ENCODE measurements at regions not wholly inside any gene's neighbourhood (a gene's known extent, or its start where the extent isn't known, plus 50 kb on each side); places are given as distances from the start of the nearest gene placed in this dataset.
"Not testable (repeated sequence)": the region's sequence is repeated elsewhere in the genome, so short reads cannot be mapped to it uniquely, and the experiment has no call there.

DNA sequence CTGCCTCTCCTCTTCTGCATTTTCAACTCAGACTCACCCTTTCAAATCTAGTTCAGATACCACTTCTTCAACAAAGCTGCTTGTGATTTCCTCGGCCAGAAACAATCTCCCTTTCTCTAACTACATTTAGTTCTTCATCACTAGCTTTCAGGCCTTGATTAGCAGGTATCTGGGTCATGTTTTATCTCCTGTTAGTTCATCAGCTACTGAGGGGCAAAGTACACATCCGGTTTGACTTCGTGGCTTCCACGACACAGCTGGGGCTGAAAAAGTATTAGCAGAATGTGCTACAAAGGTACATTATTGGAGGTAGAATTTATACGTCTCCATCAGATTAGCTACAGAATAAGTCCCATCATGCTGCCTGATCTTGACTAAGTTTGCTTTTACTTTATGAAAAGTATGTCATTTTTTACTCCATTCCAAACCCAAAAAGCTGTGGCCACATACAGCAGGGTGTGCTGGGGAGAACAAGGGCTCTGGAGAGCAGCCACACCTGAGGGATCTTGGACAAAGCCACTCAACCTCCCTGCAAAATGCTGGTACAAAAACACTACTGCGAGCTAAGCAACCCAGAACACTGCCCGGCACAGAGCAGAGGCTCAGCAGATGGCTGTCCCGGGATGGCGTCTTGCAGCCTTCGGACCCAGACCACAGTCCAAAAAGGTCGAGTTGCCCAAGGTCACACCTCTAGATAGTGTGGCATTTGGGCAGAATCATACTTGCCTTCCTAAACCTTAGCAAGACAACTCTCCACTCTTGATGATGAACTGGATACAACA, 120.5 kb upstream of the PRKX start:
- H3K27me3 Mint-ChIP-seq (ENCODE audit: insufficient read depth, unreplicated experiment); DNase-seq; H3K36me3 Mint-ChIP-seq (ENCODE audit: insufficient read depth, unreplicated experiment); H3K4me3 Mint-ChIP-seq (ENCODE audit: unreplicated experiment); H3K9me3 ChIP-seq; BruUV-seq (replicated peaks); POLR2A ChIA-PET; H3K27ac Mint-ChIP-seq (ENCODE audit: unreplicated experiment); H3K4me3 ChIP-seq (ENCODE audit: low read depth, low read length); intact Hi-C loops (cut with micrococcal nuclease; ENCODE audit: unreplicated experiment); H3K4me1 ChIP-seq; H3K27me3 ChIP-seq (replicated peaks; ENCODE audit: control insufficient read depth, insufficient read depth, low read length); H3K4me1 Mint-ChIP-seq (ENCODE audit: low read depth, unreplicated experiment); CTCF ChIA-PET; H3K9me3 Mint-ChIP-seq (ENCODE audit: unreplicated experiment); H3K36me3 ChIP-seq (ENCODE audit: control insufficient read depth, insufficient read depth, low read length): not testable (repeated sequence)

DNA sequence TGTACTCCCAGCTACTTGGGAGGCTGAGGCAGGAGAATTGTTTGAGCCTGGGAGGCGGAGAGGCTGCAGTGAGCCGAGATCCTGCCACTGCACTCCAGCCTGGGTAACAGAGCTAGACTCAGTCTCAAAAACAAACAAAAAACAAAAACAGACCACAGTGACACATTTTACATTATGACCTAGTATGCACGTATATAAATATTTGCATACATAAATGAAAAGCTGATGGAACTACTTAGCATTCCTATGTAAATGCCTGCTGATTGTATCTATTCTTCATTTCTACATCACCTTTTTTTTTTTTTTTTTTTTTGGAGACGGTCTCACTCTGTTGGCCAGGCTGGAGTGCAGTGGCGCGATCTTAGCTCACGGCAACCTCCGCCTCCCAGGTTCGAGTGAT, 116.6 kb upstream of the PRKX start:
- H3K9me3 ChIP-seq; H3K27me3 ChIP-seq (replicated peaks; ENCODE audit: control insufficient read depth, insufficient read depth, low read length); DNase-seq; POLR2A ChIA-PET; BruUV-seq (replicated peaks); H3K27me3 Mint-ChIP-seq (ENCODE audit: insufficient read depth, unreplicated experiment); H3K4me3 ChIP-seq (ENCODE audit: low read depth, low read length); H3K27ac Mint-ChIP-seq (ENCODE audit: unreplicated experiment); H3K36me3 ChIP-seq (ENCODE audit: control insufficient read depth, insufficient read depth, low read length); H3K4me3 Mint-ChIP-seq (ENCODE audit: unreplicated experiment); H3K4me1 Mint-ChIP-seq (ENCODE audit: low read depth, unreplicated experiment); intact Hi-C loops (cut with micrococcal nuclease; ENCODE audit: unreplicated experiment); H3K4me1 ChIP-seq; CTCF ChIA-PET; H3K9me3 Mint-ChIP-seq (ENCODE audit: unreplicated experiment); H3K36me3 Mint-ChIP-seq (ENCODE audit: insufficient read depth, unreplicated experiment): not testable (repeated sequence)

DNA sequence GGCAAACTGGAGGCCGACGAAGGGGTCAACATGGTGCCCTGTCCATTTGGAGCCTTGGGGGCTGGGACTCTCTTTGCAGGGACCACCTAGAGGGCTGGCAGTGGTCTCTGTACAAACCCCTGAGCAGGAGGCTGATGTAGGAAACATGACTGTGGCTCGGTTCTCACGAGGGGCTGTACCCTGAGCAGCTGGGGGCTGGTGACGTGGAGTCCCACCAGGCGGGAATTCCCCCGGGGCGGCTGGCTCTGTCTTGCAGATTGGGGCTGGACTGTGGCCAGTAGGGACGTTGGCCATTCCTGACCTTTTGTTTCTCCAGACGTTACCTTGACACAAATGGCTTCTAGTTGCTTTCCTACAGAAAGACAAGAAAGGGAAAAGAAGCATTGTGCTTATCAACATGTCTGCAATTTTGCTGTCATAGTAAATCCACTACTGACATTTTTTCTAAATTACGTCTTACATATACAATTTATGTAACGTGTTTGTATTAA, 115.6 kb upstream of the PRKX start:
- H3K27me3 Mint-ChIP-seq (ENCODE audit: insufficient read depth, unreplicated experiment); H3K4me3 Mint-ChIP-seq (ENCODE audit: unreplicated experiment); H3K36me3 ChIP-seq (ENCODE audit: control insufficient read depth, insufficient read depth, low read length); H3K9me3 Mint-ChIP-seq (ENCODE audit: unreplicated experiment); H3K4me1 ChIP-seq; intact Hi-C loops (cut with micrococcal nuclease; ENCODE audit: unreplicated experiment); DNase-seq; POLR2A ChIA-PET; H3K27me3 ChIP-seq (replicated peaks; ENCODE audit: control insufficient read depth, insufficient read depth, low read length); H3K9me3 ChIP-seq; H3K27ac Mint-ChIP-seq (ENCODE audit: unreplicated experiment); CTCF ChIA-PET; H3K36me3 Mint-ChIP-seq (ENCODE audit: insufficient read depth, unreplicated experiment); H3K4me3 ChIP-seq (ENCODE audit: low read depth, low read length); BruUV-seq (replicated peaks); H3K4me1 Mint-ChIP-seq (ENCODE audit: low read depth, unreplicated experiment): not testable (repeated sequence)

DNA sequence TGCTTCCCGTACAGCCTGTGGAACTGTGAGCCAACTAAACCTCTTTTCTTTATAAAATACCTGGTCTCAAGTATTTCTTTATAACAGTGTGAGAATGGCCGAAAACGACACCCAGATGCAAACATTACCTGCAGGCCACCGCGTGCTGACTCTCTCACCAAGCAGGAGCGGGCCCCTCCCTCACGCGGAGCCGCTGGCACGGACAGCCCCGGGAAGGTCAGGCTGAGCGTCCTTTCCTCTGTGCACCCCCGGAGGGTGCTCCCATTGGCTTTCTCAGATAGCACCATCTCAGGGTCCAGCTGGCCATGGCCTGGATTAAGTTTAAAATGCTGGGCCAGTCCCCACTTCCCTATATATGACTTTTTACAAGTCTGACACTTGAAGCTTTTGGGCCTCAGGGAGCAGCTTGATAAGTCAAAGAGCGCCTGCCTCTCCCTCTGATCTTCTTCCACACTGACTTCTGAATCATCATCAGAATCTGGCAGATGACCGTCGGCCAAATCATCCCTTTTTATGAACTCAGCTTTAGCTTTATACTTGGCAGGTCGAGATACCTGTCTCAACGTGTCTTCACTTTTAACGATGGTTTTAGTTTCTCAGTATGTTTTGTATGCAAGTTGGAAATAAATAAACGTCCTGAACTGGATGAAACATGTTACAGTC, 115.1 kb upstream of the PRKX start:
- CTCF ChIA-PET; DNase-seq; POLR2A ChIA-PET; H3K4me1 ChIP-seq; H3K4me3 Mint-ChIP-seq (ENCODE audit: unreplicated experiment); H3K9me3 ChIP-seq; H3K36me3 ChIP-seq (ENCODE audit: control insufficient read depth, insufficient read depth, low read length); H3K27me3 ChIP-seq (replicated peaks; ENCODE audit: control insufficient read depth, insufficient read depth, low read length); H3K27me3 Mint-ChIP-seq (ENCODE audit: insufficient read depth, unreplicated experiment); H3K4me3 ChIP-seq (ENCODE audit: low read depth, low read length); H3K36me3 Mint-ChIP-seq (ENCODE audit: insufficient read depth, unreplicated experiment); H3K9me3 Mint-ChIP-seq (ENCODE audit: unreplicated experiment); H3K4me1 Mint-ChIP-seq (ENCODE audit: low read depth, unreplicated experiment); intact Hi-C loops (cut with micrococcal nuclease; ENCODE audit: unreplicated experiment); H3K27ac Mint-ChIP-seq (ENCODE audit: unreplicated experiment): not testable (repeated sequence)
- TSS peak; percentile 24 for BruUV-seq (replicated peaks)

DNA sequence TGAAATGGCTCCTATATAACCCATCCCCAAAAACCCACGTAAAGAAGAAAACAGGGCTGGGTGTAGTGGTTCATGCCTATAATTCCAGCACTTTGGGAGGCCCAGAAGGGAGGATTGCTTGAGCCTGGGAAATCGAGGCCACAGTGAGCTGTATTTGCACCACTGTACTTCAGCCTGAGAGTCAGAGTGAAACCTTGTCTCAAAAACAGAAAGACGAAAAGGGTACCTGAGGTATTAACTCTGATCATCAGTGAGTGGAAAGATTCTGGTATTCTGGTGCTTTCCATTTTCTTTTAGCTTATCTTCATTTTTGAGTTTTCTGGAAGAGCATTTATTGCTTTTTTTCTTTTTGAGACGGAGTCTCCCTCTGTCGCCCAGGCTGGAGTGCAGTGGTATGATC, 110.6 kb upstream of the PRKX start:
- H3K4me1 Mint-ChIP-seq (ENCODE audit: low read depth, unreplicated experiment); H3K4me3 ChIP-seq (ENCODE audit: low read depth, low read length); H3K9me3 Mint-ChIP-seq (ENCODE audit: unreplicated experiment); CTCF ChIA-PET; H3K4me1 ChIP-seq; H3K27me3 ChIP-seq (replicated peaks; ENCODE audit: control insufficient read depth, insufficient read depth, low read length); H3K27me3 Mint-ChIP-seq (ENCODE audit: insufficient read depth, unreplicated experiment); H3K4me3 Mint-ChIP-seq (ENCODE audit: unreplicated experiment); POLR2A ChIA-PET; intact Hi-C loops (cut with micrococcal nuclease; ENCODE audit: unreplicated experiment); H3K36me3 ChIP-seq (ENCODE audit: control insufficient read depth, insufficient read depth, low read length); H3K9me3 ChIP-seq; H3K27ac Mint-ChIP-seq (ENCODE audit: unreplicated experiment); DNase-seq; BruUV-seq (replicated peaks): not testable (repeated sequence)
- H3K36me3 Mint-ChIP-seq (ENCODE audit: insufficient read depth, unreplicated experiment) = peaks cover 36% of the 10 kb centered on the region
